PC-9 (cell line): ENCODE measurements at regions not wholly inside any gene's neighbourhood (a gene's known extent, or its start where the extent isn't known, plus 50 kb on each side); places are given as distances from the start of the nearest gene placed in this dataset.

Source experiments
- BruUV-seq: library from RNA; stranded (reverse); fragments of 400-500 nt; replicated peaks from 2 replicates; lab custom pipeline; 2021; lab: Mats Ljungman, UMichigan
- CTCF ChIA-PET: fragments of 300-600 bp; sonication (Branson Sonifier 250); formaldehyde crosslinking; loops from one replicate; lab custom pipeline; 2022; ENCODE audit warnings: antibody characterized with exemption; lab: Charles Lee
- POLR2A ChIA-PET: fragments of 300-600 bp; sonication (Branson Sonifier 250); formaldehyde crosslinking; loops from one replicate; lab custom pipeline; 2022; ENCODE audit warnings: antibody characterized with exemption; ENCODE audit not compliant: unreplicated experiment; lab: Charles Lee
- DNase-seq, 2 experiments: peaks; one replicate each; pipeline versions ENCODE4 v3.0.0 to v3.0.0-alpha.2; 2015 to 2022; ENCODE audit warnings: mixed read lengths in 1 of 2
- H2AFZ ChIP-seq: fragments of 200-600 bp; sonication (generic); 2 replicates; pipeline ENCODE4 v1.8.1; 2017; ENCODE audit warnings: antibody characterized with exemption
- H3F3A ChIP-seq: fragments of 200-600 bp; sonication (generic); 2 replicates; pipeline ENCODE4 v1.8.1; 2017; ENCODE audit warnings: antibody characterized with exemption, mild to moderate bottlenecking, low read depth; ENCODE audit not compliant: insufficient read depth
- H3K27ac ChIP-seq: fragments of 200-600 bp; sonication (generic); 2 replicates; pipeline ENCODE4 v1.6.1; 2016; ENCODE audit warnings: mixed run types
- H3K27me3 ChIP-seq: fragments of 200-600 bp; sonication (generic); 2 replicates; pipeline ENCODE4 v1.6.1; 2016; ENCODE audit warnings: low read depth, mixed run types; ENCODE audit not compliant: insufficient read depth
- H3K36me3 ChIP-seq: fragments of 200-600 bp; sonication (generic); 2 replicates; pipeline ENCODE4 v1.6.1; 2016; ENCODE audit warnings: low read depth, mixed run types
- H3K4me1 ChIP-seq: fragments of 200-600 bp; sonication (generic); replicated peaks from 2 replicates; pipeline ENCODE4 v1.6.1; 2016; ENCODE audit warnings: mixed run types; ENCODE audit not compliant: insufficient read depth
- H3K4me2 ChIP-seq: fragments of 200-600 bp; sonication (generic); 2 replicates; pipeline ENCODE4 v1.6.1; 2017; ENCODE audit warnings: mixed run types
- H3K4me3 ChIP-seq: fragments of 200-600 bp; sonication (generic); 2 replicates; pipeline ENCODE4 v1.6.1; 2016; ENCODE audit warnings: mixed run types
- H3K79me2 ChIP-seq: fragments of 200-600 bp; sonication (generic); 2 replicates; pipeline ENCODE4 v1.6.1; 2017; ENCODE audit warnings: low read depth, mixed run types
- H3K9me2 ChIP-seq: fragments of 200-600 bp; sonication (generic); 2 replicates; pipeline ENCODE4 v1.8.1; 2017; ENCODE audit warnings: mild to moderate bottlenecking; ENCODE audit not compliant: insufficient read depth
- H3K9me3 ChIP-seq: fragments of 200-600 bp; sonication (generic); 2 replicates; pipeline ENCODE4 v1.8.1; 2016; ENCODE audit warnings: low read depth; ENCODE audit not compliant: insufficient read depth
- H4K20me1 ChIP-seq: fragments of 200-600 bp; sonication (generic); 2 replicates; pipeline ENCODE4 v1.8.1; 2017; ENCODE audit not compliant: insufficient read depth
- EZH2 ChIP-seq: fragments of 200-600 bp; sonication (generic); IDR thresholded peaks from 2 replicates; pipeline ENCODE4 v1.8.0; 2017; ENCODE audit warnings: antibody characterized with exemption, low read depth
- intact Hi-C: fragments of 100-400 bp; cut with micrococcal nuclease; formaldehyde crosslinking; loops from one replicate; pipeline ENCODE4 v1.10.0; 2022; ENCODE audit not compliant: unreplicated experiment
- TF ChIP-seq, protein P1 (sequence below): fragments of 200-600 bp; sonication (generic); conservative IDR thresholded peaks from 2 replicates; pipeline ENCODE4 v1.6.1; 2017; ENCODE audit warnings: mixed run types, antibody characterized with exemption, mild to moderate bottlenecking, moderate library complexity

DNA sequence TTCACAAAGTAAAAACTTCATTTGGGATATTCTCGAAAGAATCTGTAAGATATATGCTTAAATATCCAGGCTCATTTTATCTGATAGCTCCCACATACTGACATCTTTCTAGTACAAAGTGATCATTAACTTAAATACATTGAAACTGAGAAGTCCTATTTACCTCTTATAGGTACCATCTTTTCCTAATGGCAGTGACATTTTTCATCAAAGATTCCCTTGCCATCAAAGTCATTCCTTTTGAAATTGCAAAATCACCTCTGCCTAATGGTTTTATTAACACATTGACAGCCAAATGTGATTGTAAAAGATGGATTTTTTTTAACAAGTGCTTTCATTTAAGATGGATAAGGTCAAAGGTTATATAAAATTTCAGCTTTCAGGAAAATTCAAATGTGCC lies 346.6 kb downstream of the MFSD1 start:
- H3K27me3 ChIP-seq, result no peaks in the 10 kb centered on the region
- TF ChIP-seq, protein P1, sequence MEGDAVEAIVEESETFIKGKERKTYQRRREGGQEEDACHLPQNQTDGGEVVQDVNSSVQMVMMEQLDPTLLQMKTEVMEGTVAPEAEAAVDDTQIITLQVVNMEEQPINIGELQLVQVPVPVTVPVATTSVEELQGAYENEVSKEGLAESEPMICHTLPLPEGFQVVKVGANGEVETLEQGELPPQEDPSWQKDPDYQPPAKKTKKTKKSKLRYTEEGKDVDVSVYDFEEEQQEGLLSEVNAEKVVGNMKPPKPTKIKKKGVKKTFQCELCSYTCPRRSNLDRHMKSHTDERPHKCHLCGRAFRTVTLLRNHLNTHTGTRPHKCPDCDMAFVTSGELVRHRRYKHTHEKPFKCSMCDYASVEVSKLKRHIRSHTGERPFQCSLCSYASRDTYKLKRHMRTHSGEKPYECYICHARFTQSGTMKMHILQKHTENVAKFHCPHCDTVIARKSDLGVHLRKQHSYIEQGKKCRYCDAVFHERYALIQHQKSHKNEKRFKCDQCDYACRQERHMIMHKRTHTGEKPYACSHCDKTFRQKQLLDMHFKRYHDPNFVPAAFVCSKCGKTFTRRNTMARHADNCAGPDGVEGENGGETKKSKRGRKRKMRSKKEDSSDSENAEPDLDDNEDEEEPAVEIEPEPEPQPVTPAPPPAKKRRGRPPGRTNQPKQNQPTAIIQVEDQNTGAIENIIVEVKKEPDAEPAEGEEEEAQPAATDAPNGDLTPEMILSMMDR, result no peak
- TF ChIP-seq EZH2, result no peak
- intact Hi-C loops, result no loop called here
- no peaks in the 10 kb centered on the region for H3K79me2 ChIP-seq
- CTCF ChIA-PET, result no interaction called here
- no peak for DNase-seq
- H3K27ac ChIP-seq, result no peak overlapping the region
- H4K20me1 ChIP-seq, result no peaks in the 10 kb centered on the region
- no peaks in the 10 kb centered on the region for H3K9me3 ChIP-seq
- no peak overlapping the region for H3K4me2 ChIP-seq
- H3K4me3 ChIP-seq, result no peak overlapping the region
- H3K4me1 ChIP-seq, result no peaks in the 10 kb centered on the region
- H3K36me3 ChIP-seq, result no peaks in the 10 kb centered on the region
- POLR2A ChIA-PET, result no interaction called here
- H3K9me2 ChIP-seq, result no peaks in the 10 kb centered on the region; the same call in 1 of the 2 replicates
- BruUV-seq, result no TSS peak
- H2AFZ ChIP-seq, result no peak overlapping the region
- no peaks in the 10 kb centered on the region for H3F3A ChIP-seq

DNA sequence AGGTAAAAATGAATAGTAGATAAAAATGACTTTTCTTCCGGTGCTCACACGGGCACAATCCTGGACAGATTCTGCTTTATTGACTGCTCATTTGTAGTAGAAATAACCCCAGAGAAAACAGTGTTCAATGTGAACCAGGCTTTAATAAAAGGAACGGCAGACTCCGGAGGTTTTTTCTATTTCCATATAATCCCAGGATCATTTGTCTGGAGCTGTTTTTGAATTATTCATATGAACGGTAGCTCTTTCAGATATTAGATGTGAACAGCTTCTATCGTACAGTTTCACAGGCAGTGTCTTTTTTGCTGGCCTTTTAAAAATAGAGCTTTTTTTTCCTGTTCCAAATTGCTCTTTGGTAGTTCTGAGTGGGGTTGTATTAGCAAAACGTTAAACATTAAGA lies 347.3 kb downstream of the MFSD1 start:
- H3K9me3 ChIP-seq, result no peaks in the 10 kb centered on the region
- no peak for DNase-seq
- no peak overlapping the region for H3K4me2 ChIP-seq
- intact Hi-C loops, result no loop called here
- TF ChIP-seq, protein P1, result no peak
- TF ChIP-seq EZH2, result no peak
- no peaks in the 10 kb centered on the region for H3K36me3 ChIP-seq
- H4K20me1 ChIP-seq, result no peaks in the 10 kb centered on the region
- H3K4me3 ChIP-seq, result no peak overlapping the region
- H3K9me2 ChIP-seq, result no peaks in the 10 kb centered on the region; the same call in 1 of the 2 replicates
- no peak overlapping the region for H2AFZ ChIP-seq
- ChIA-PET CTCF (interaction anchor here (0.5 kb wide), 1 partner anchor 110 kb away, joined by 3 read pairs; no protein-coding TSS in a partner anchor), POLR2A (no interaction called here)
- H3K79me2 ChIP-seq, result no peaks in the 10 kb centered on the region
- H3F3A ChIP-seq, result no peaks in the 10 kb centered on the region
- no peak overlapping the region for H3K27ac ChIP-seq
- H3K27me3 ChIP-seq, result no peaks in the 10 kb centered on the region
- BruUV-seq, result no TSS peak
- H3K4me1 ChIP-seq, result no peaks in the 10 kb centered on the region

DNA sequence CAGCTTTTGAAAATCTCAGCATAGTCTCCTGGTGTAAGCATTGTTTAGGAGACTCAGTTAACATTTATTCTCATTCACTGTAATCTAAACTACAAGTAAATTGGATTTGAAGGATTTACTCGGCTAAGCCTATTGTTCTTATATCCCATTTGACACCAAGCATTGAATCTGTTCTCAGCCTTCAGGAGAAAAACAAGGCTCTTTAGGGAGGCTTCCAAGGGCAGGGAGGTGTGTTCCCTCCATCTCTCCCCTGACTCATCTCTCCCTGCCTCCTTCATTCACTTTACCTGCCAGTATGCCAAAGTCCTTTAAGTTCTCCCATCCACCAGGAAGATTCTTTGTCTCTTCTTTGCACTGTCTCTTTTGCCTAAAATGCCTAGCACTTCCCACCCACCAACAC lies 347.8 kb downstream of the MFSD1 start:
- no peak for DNase-seq
- no TSS peak for BruUV-seq
- H3K9me3 ChIP-seq, result no peaks in the 10 kb centered on the region
- no peaks in the 10 kb centered on the region for H3K27me3 ChIP-seq
- intact Hi-C loops, result no loop called here
- H4K20me1 ChIP-seq, result no peaks in the 10 kb centered on the region
- H3K79me2 ChIP-seq, result no peaks in the 10 kb centered on the region
- H3K4me3 ChIP-seq, result no peak overlapping the region
- no peak overlapping the region for H2AFZ ChIP-seq
- TF ChIP-seq, protein P1, result no peak
- no peak for TF ChIP-seq EZH2
- no peaks in the 10 kb centered on the region for H3F3A ChIP-seq
- H3K36me3 ChIP-seq, result no peaks in the 10 kb centered on the region
- no peaks in the 10 kb centered on the region for H3K4me1 ChIP-seq
- CTCF ChIA-PET, result interaction anchor here (0.5 kb wide), 1 partner anchor 110 kb away, joined by 3 read pairs; no protein-coding TSS in a partner anchor
- H3K27ac ChIP-seq, result no peak overlapping the region
- no peaks in the 10 kb centered on the region; the same call in 1 of the 2 replicates for H3K9me2 ChIP-seq
- no peak overlapping the region for H3K4me2 ChIP-seq
- POLR2A ChIA-PET, result no interaction called here
